ENCODE measurements at regions not wholly inside any gene's neighbourhood (a gene's known extent, or its start where the extent isn't known, plus 50 kb on each side); places are given as distances from the start of the nearest gene placed in this dataset.
"Not testable (repeated sequence)": the region's sequence is repeated elsewhere in the genome, so short reads cannot be mapped to it uniquely, and the experiment has no call there.

DNA sequence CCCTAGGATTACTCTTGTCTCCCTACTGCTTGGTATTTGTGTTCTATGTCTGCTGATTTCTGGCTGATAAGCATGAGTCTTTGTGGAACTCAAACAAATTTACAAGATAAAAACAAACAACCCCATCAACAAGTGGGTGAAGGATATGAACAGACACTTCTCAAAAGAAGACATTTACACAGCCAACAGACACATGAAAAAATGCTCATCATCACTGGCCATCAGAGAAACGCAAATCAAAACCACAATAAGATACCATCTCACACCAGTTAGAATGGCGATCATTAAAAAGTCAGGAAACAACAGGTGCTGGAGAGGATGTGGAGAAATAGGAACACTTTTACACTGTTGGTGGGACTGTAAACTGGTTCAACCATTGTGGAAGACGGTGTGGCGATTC lies 81.5 kb upstream of the GAS1 start:
- not testable (repeated sequence) for TF ChIP-seq ARNT (IDR thresholded peaks at IDR 0.05); HDGF (IDR thresholded peaks at IDR 0.05; ENCODE audit: borderline replicate concordance); SP1 (IDR thresholded peaks at IDR 0.05); FOXK2 (IDR thresholded peaks at IDR 0.05); BHLHE40 (IDR thresholded peaks at IDR 0.05; ENCODE audit: borderline replicate concordance); L3MBTL2 (conservative IDR thresholded peaks at IDR 0.05); NFRKB (IDR thresholded peaks at IDR 0.05); FOXM1 (IDR thresholded peaks at IDR 0.05; ENCODE audit: borderline replicate concordance); ELF4 (IDR thresholded peaks at IDR 0.05)
